ENCODE measurements at regions not wholly inside any gene's neighbourhood (a gene's known extent, or its start where the extent isn't known, plus 50 kb on each side); places are given as distances from the start of the nearest gene placed in this dataset.

GRCh38 chr12:126742241-126742641 is 1524.7 kb upstream of the TMEM132C start:
- TF ChIP-seq CTCF (IDR thresholded peaks at IDR 0.05; ENCODE audit: low read length) (no peak), EZH2 (IDR thresholded peaks at IDR 0.05; ENCODE audit: borderline replicate concordance, low read length) (no peak)
- Histone ChIP-seq H3K4me3 (ENCODE audit: low read depth, low read length, poor library complexity, severe bottlenecking) (no peak overlapping the region), H3K9ac (ENCODE audit: low read length) (no peak overlapping the region)

GRCh38 chr12:126747530-126748149 is 1519.3 kb upstream of the TMEM132C start:
- Histone ChIP-seq H3K27ac (ENCODE audit: low read depth, low read length, poor library complexity, severe bottlenecking) (no peak overlapping the region), H3K79me2 (ENCODE audit: insufficient read depth, low read length) (no peaks in the 10 kb centered on the region), H3F3A (ENCODE audit: insufficient read depth, low read length) (no peaks in the 10 kb centered on the region), H3K9ac (ENCODE audit: low read length) (no peak overlapping the region), H3K27me3 (ENCODE audit: insufficient read depth, low read length) (no peaks in the 10 kb centered on the region), H3K4me3 (ENCODE audit: low read depth, low read length, poor library complexity, severe bottlenecking) (no peak overlapping the region), H2AFZ (ENCODE audit: low read length) (no peak overlapping the region), H4K20me1 (ENCODE audit: insufficient read depth, low read length) (no peaks in the 10 kb centered on the region), H3K36me3 (ENCODE audit: insufficient read depth, low read length) (no peaks in the 10 kb centered on the region), H3K4me1 (ENCODE audit: insufficient read depth, low read length, severe bottlenecking) (no peaks in the 10 kb centered on the region), H3K9me2 (ENCODE audit: low read depth, low read length) (no peaks in the 10 kb centered on the region), H3K9me3 (ENCODE audit: low read length) (no peaks in the 10 kb centered on the region), H3K4me2 (ENCODE audit: low read length) (no peak overlapping the region)
- TF ChIP-seq EZH2 (IDR thresholded peaks at IDR 0.05; ENCODE audit: borderline replicate concordance, low read length) (no peak), CTCF (IDR thresholded peaks at IDR 0.05; ENCODE audit: low read length) (peak; percentile 87)

More at GRCh38 chr12:126742241-126742641, 1524.7 kb upstream of the TMEM132C start:
- no peaks in the 10 kb centered on the region for H3K36me3 ChIP-seq (ENCODE audit: insufficient read depth, low read length)
- H3F3A ChIP-seq (ENCODE audit: insufficient read depth, low read length) = no peaks in the 10 kb centered on the region
- H3K4me1 ChIP-seq (ENCODE audit: insufficient read depth, low read length, severe bottlenecking) = no peaks in the 10 kb centered on the region
- no peak overlapping the region for H2AFZ ChIP-seq (ENCODE audit: low read length)
- H3K4me2 ChIP-seq (ENCODE audit: low read length) = no peak overlapping the region
- no peaks in the 10 kb centered on the region for H3K9me3 ChIP-seq (ENCODE audit: low read length)
- H4K20me1 ChIP-seq (ENCODE audit: insufficient read depth, low read length) = no peaks in the 10 kb centered on the region
- H3K27ac ChIP-seq (ENCODE audit: low read depth, low read length, poor library complexity, severe bottlenecking) = no peak overlapping the region
- no peaks in the 10 kb centered on the region for H3K79me2 ChIP-seq (ENCODE audit: insufficient read depth, low read length)
- H3K27me3 ChIP-seq (ENCODE audit: insufficient read depth, low read length) = no peaks in the 10 kb centered on the region
- H3K9me2 ChIP-seq (ENCODE audit: low read depth, low read length) = no peaks in the 10 kb centered on the region

- Histone ChIP-seq H2AFZ (ENCODE audit: low read length) (no peak overlapping the region), H3K27ac (ENCODE audit: low read depth, low read length, poor library complexity, severe bottlenecking) (no peak overlapping the region), H3K79me2 (ENCODE audit: insufficient read depth, low read length) (no peaks in the 10 kb centered on the region), H3K9me2 (ENCODE audit: low read depth, low read length) (no peaks in the 10 kb centered on the region), H4K20me1 (ENCODE audit: insufficient read depth, low read length) (no peaks in the 10 kb centered on the region), H3K4me2 (ENCODE audit: low read length) (no peak overlapping the region), H3K9me3 (ENCODE audit: low read length) (no peaks in the 10 kb centered on the region), H3K36me3 (ENCODE audit: insufficient read depth, low read length) (no peaks in the 10 kb centered on the region), H3K27me3 (ENCODE audit: insufficient read depth, low read length) (no peaks in the 10 kb centered on the region), H3K9ac (ENCODE audit: low read length) (no peak overlapping the region), H3K4me1 (ENCODE audit: insufficient read depth, low read length, severe bottlenecking) (no peaks in the 10 kb centered on the region), H3K4me3 (ENCODE audit: low read depth, low read length, poor library complexity, severe bottlenecking) (no peak overlapping the region), H3F3A (ENCODE audit: insufficient read depth, low read length) (no peaks in the 10 kb centered on the region)
- TF ChIP-seq CTCF (IDR thresholded peaks at IDR 0.05; ENCODE audit: low read length) (no peak), EZH2 (IDR thresholded peaks at IDR 0.05; ENCODE audit: borderline replicate concordance, low read length) (no peak)
These were observed 1514.9 kb upstream of the TMEM132C start for GRCh38 chr12:126752021-126752420.
